WTC11 (cell line): ENCODE measurements at regions not wholly inside any gene's neighbourhood (a gene's known extent, or its start where the extent isn't known, plus 50 kb on each side); places are given as distances from the start of the nearest gene placed in this dataset.

Experiments used
- ATAC-seq: fragments of 200-7000 bp; cut with Tn5 transposase; 2 replicates; pipeline ENCODE4 v1.10.0; 2021; ENCODE audit warnings: mild to moderate bottlenecking, moderate library complexity
- CTCF ChIA-PET: fragments of 300-600 bp; sonication (Branson Sonifier 250); formaldehyde crosslinking; loops from one replicate; lab custom pipeline; 2021; ENCODE audit warnings: antibody characterized with exemption; lab: Charles Lee
- POLR2A ChIA-PET: fragments of 350-600 bp; sonication (Branson Sonifier 250); formaldehyde crosslinking; loops from one replicate; lab custom pipeline; 2021; ENCODE audit warnings: antibody characterized with exemption; lab: Charles Lee
- DNase-seq: peaks from one replicate; pipeline ENCODE4 v3.0.0; 2021; ENCODE audit warnings: low spot score
- H3K27ac Mint-ChIP-seq: 2 replicates; pipeline ENCODE4 v1.8.0; 2021; ENCODE audit warnings: mixed read lengths
- H3K27me3 Mint-ChIP-seq: 2 replicates; pipeline ENCODE4 v1.8.0; 2021; ENCODE audit warnings: low read depth, mild to moderate bottlenecking, moderate library complexity, mixed read lengths
- H3K36me3 Mint-ChIP-seq: 2 replicates; pipeline ENCODE4 v1.8.0; 2021; ENCODE audit warnings: mixed read lengths
- H3K4me1 Mint-ChIP-seq: 2 replicates; pipeline ENCODE4 v1.8.0; 2022; ENCODE audit warnings: mixed read lengths
- H3K4me3 Mint-ChIP-seq: 2 replicates; pipeline ENCODE4 v1.8.0; 2021; ENCODE audit warnings: mild to moderate bottlenecking, moderate library complexity, mixed read lengths
- H3K9me3 Mint-ChIP-seq: 2 replicates; pipeline ENCODE4 v1.8.0; 2021; ENCODE audit warnings: mixed read lengths
- E2F4 ChIP-seq: sonication (generic); formaldehyde crosslinking; IDR thresholded peaks from 2 replicates; pipeline ENCODE4 v1.8.1; 2022; ENCODE audit warnings: low read depth, mild to moderate bottlenecking, moderate library complexity, missing genetic modification reagents, borderline replicate concordance
- E2F5 ChIP-seq: sonication (generic); formaldehyde crosslinking; IDR thresholded peaks from 2 replicates; pipeline ENCODE4 v1.8.1; 2022; ENCODE audit warnings: mild to moderate bottlenecking, moderate library complexity, missing genetic modification reagents
- ELF4 ChIP-seq: sonication (generic); formaldehyde crosslinking; IDR thresholded peaks from 2 replicates; pipeline ENCODE4 v1.8.1; 2022; ENCODE audit warnings: low read depth, mild to moderate bottlenecking, moderate library complexity, missing genetic modification reagents
- HMGA2 ChIP-seq: fragments of 250-450 bp; sonication (Bioruptor Pico); IDR thresholded peaks from 2 replicates; pipeline ENCODE4 v1.4.0; 2021; ENCODE audit warnings: mild to moderate bottlenecking, moderate library complexity
- IRF1 ChIP-seq: sonication (generic); formaldehyde crosslinking; IDR thresholded peaks from 2 replicates; pipeline ENCODE4 v1.8.0; 2023; ENCODE audit warnings: missing genetic modification reagents
- IRF2 ChIP-seq: sonication (generic); formaldehyde crosslinking; IDR thresholded peaks from 2 replicates; pipeline ENCODE4 v1.8.0; 2022; ENCODE audit warnings: low read depth, missing genetic modification reagents, borderline replicate concordance
- NFATC4 ChIP-seq: fragments of 250-450 bp; sonication (Bioruptor Pico); IDR thresholded peaks from 2 replicates; pipeline ENCODE4 v1.9.0; 2021; ENCODE audit warnings: mild to moderate bottlenecking
- NFE2L1 ChIP-seq: sonication (generic); formaldehyde crosslinking; IDR thresholded peaks from 2 replicates; pipeline ENCODE4 v1.8.1; 2023; ENCODE audit warnings: missing genetic modification reagents
- NR1H2 ChIP-seq: sonication (generic); formaldehyde crosslinking; IDR thresholded peaks from 2 replicates; pipeline ENCODE4 v1.9.0; 2021; ENCODE audit warnings: mild to moderate bottlenecking, moderate library complexity, missing genetic modification reagents
- SP1 ChIP-seq: sonication (generic); formaldehyde crosslinking; conservative IDR thresholded peaks from 2 replicates; pipeline ENCODE4 v1.8.1; 2022; ENCODE audit warnings: missing genetic modification reagents
- TCF7 ChIP-seq: sonication (generic); formaldehyde crosslinking; IDR thresholded peaks from 2 replicates; pipeline ENCODE4 v1.8.0; 2022; ENCODE audit warnings: mild to moderate bottlenecking, low read depth, missing genetic modification reagents, moderate library complexity
- TEAD4 ChIP-seq: sonication (generic); formaldehyde crosslinking; IDR thresholded peaks from 2 replicates; pipeline ENCODE4 v1.8.0; 2022; ENCODE audit warnings: mild to moderate bottlenecking, missing genetic modification reagents
- ZNF121 ChIP-seq: sonication (generic); formaldehyde crosslinking; IDR thresholded peaks from 2 replicates; pipeline ENCODE4 v1.8.0; 2023; ENCODE audit warnings: missing genetic modification reagents
- ZNF219 ChIP-seq: sonication (generic); formaldehyde crosslinking; IDR thresholded peaks from 2 replicates; pipeline ENCODE4 v1.8.0; 2023; ENCODE audit warnings: missing genetic modification reagents, mild to moderate bottlenecking, borderline replicate concordance
- ZNF263 ChIP-seq: sonication (generic); formaldehyde crosslinking; IDR thresholded peaks from 2 replicates; pipeline ENCODE4 v1.8.1; 2022; ENCODE audit warnings: low read depth, mild to moderate bottlenecking, moderate library complexity, missing genetic modification reagents
- ZNF281 ChIP-seq: sonication (generic); formaldehyde crosslinking; IDR thresholded peaks from 2 replicates; pipeline ENCODE4 v1.8.0; 2023; ENCODE audit warnings: mild to moderate bottlenecking, missing genetic modification reagents
- ZNF396 ChIP-seq: fragments of 250-450 bp; sonication (Bioruptor Pico); IDR thresholded peaks from 2 replicates; pipeline ENCODE4 v1.8.0; 2021; ENCODE audit warnings: mild to moderate bottlenecking, moderate library complexity, borderline replicate concordance
- TF ChIP-seq, protein P1 (sequence below): fragments of 250-450 bp; sonication (Bioruptor Pico); IDR thresholded peaks from 2 replicates; pipeline ENCODE4 v2.1.2; 2022; ENCODE audit warnings: mild to moderate bottlenecking, moderate library complexity
- TF ChIP-seq, protein P2 (sequence below): sonication (generic); formaldehyde crosslinking; IDR thresholded peaks from 2 replicates; pipeline ENCODE4 v1.8.1; 2023; ENCODE audit warnings: mild to moderate bottlenecking, missing genetic modification reagents, moderate library complexity
- TF ChIP-seq, protein P3 (sequence below): sonication (generic); formaldehyde crosslinking; IDR thresholded peaks from 2 replicates; pipeline ENCODE4 v1.8.1; 2023; ENCODE audit warnings: mild to moderate bottlenecking, missing genetic modification reagents
- TF ChIP-seq, protein P4 (sequence below): fragments of 250-450 bp; sonication (Bioruptor Pico); IDR thresholded peaks from 2 replicates; pipeline ENCODE4 v1.9.0; 2021; ENCODE audit warnings: mild to moderate bottlenecking

DNA sequence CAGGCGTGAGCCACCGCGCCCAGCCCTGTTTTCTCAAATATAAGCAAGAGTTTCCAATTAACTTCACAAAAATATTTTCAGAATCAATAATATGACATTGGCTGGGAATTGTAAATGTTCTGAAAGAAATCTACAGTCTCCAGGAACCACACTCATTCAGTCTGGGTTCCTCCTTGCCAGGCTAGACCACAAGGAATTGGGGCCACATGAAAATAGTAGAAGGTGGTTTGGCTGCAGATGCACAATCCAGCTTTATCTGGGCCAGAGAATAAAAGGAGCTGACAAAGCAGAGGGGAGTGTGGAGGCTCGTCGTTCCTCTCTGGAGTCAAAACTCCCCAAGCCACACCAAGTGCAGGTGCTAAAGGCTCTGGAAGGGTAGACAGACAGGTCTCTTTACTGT lies 92.0 kb upstream of the OSMR start:
- no peaks in the 10 kb centered on the region for H3K36me3 Mint-ChIP-seq
- no peak overlapping the region for H3K4me3 Mint-ChIP-seq
- H3K9me3 Mint-ChIP-seq, result no peaks in the 10 kb centered on the region
- ChIA-PET POLR2A (no interaction called here), CTCF (no interaction called here)
- no peak for DNase-seq
- ATAC-seq, result no peak
- H3K4me1 Mint-ChIP-seq, result no peaks in the 10 kb centered on the region; the same call in 1 of the 2 replicates
- no peak overlapping the region for H3K27ac Mint-ChIP-seq
- no peak for TF ChIP-seq ZNF263 (CRISPR knock-in tag)
- H3K27me3 Mint-ChIP-seq, result no peaks in the 10 kb centered on the region; the same call in 1 of the 2 replicates

DNA sequence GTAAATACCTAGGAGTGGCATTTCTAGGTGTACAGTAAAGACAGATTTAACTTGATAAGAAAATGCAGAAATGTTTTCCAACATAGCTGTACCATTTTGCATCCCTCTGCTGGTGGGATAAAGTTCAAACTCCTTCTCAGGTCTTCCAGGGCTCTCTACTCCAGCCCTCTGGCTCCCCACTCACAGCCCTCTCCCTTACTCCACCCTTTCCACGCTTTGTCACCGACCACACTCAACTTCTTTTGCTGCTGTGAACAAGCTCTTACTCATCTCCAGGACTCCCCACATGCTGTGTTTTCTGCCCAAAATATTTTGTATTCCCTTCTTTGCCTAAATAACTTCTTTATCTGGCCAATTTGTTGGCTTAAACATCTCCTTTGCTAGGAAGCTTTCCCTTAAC lies 90.6 kb upstream of the OSMR start:
- CTCF ChIA-PET, result interaction anchor here (1.0 to 1.6 kb wide), 2 partner anchors 55 to 313 kb away, joined by 3 to 4 read pairs; no protein-coding TSS in a partner anchor
- ATAC-seq (no peak), DNase-seq (no peak)
- H3K27ac Mint-ChIP-seq, result no peak overlapping the region
- H3K4me1 Mint-ChIP-seq, result no peaks in the 10 kb centered on the region; the same call in 1 of the 2 replicates
- H3K4me3 Mint-ChIP-seq, result no peak overlapping the region
- POLR2A ChIA-PET, result no interaction called here
- no peaks in the 10 kb centered on the region for H3K9me3 Mint-ChIP-seq
- H3K27me3 Mint-ChIP-seq, result no peaks in the 10 kb centered on the region; the same call in 1 of the 2 replicates
- H3K36me3 Mint-ChIP-seq, result no peaks in the 10 kb centered on the region
- TF ChIP-seq TEAD4 (no peak), HMGA2 (CRISPR knock-in tag) (no peak)
- TF ChIP-seq, protein P1, sequence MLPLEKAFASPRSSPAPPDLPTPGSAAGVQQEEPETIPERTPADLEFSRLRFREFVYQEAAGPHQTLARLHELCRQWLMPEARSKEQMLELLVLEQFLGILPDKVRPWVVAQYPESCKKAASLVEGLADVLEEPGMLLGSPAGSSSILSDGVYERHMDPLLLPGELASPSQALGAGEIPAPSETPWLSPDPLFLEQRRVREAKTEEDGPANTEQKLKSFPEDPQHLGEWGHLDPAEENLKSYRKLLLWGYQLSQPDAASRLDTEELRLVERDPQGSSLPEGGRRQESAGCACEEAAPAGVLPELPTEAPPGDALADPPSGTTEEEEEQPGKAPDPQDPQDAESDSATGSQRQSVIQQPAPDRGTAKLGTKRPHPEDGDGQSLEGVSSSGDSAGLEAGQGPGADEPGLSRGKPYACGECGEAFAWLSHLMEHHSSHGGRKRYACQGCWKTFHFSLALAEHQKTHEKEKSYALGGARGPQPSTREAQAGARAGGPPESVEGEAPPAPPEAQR (CRISPR knock-in tag), result no peak
- TF ChIP-seq, all 79 proteins: peak for 0

DNA sequence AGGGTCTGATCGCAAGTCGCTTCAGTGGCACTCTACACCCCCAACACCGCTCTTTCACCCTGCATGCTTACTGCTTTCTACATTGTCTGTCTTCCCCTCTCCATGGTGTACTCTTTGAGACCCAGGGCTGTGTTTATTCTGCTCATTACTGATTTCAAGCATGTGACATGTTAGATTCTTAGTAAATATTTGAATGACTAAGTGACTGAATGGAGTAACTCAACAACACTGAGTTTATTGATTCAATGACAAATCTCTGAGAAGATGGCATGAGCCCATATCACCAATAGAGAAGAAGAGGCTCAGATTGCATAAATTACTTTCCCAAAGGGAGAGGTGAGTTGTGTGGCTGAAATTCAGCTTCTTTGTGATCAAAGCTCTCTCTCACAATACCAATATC lies 89.7 kb upstream of the OSMR start:
- POLR2A ChIA-PET, result no interaction called here
- H3K4me3 Mint-ChIP-seq, result no peak overlapping the region
- no peaks in the 10 kb centered on the region for H3K4me1 Mint-ChIP-seq
- H3K27ac Mint-ChIP-seq, result no peak overlapping the region
- no peak for DNase-seq
- CTCF ChIA-PET, result no interaction called here
- no peaks in the 10 kb centered on the region for H3K36me3 Mint-ChIP-seq
- no peak for ATAC-seq
- TF ChIP-seq ZNF219 (CRISPR knock-in tag), result no peak
- no peak for TF ChIP-seq IRF1 (CRISPR knock-in tag)
- no peak for TF ChIP-seq ELF4 (CRISPR knock-in tag)
- no peak for TF ChIP-seq TCF7 (CRISPR knock-in tag)
- TF ChIP-seq IRF2 (CRISPR knock-in tag), result no peak
- TF ChIP-seq ZNF281 (CRISPR knock-in tag), result no peak
- TF ChIP-seq E2F5 (CRISPR knock-in tag), result no peak
- TF ChIP-seq NFE2L1 (CRISPR knock-in tag), result no peak
- TF ChIP-seq ZNF121 (CRISPR knock-in tag), result no peak
- no peak for TF ChIP-seq NR1H2
- no peak for TF ChIP-seq NFATC4
- TF ChIP-seq, protein P2, sequence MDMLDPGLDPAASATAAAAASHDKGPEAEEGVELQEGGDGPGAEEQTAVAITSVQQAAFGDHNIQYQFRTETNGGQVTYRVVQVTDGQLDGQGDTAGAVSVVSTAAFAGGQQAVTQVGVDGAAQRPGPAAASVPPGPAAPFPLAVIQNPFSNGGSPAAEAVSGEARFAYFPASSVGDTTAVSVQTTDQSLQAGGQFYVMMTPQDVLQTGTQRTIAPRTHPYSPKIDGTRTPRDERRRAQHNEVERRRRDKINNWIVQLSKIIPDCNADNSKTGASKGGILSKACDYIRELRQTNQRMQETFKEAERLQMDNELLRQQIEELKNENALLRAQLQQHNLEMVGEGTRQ, result no peak
- no peak for TF ChIP-seq SP1 (CRISPR knock-in tag)
- TF ChIP-seq E2F4 (CRISPR knock-in tag), result no peak
- TF ChIP-seq, protein P3, sequence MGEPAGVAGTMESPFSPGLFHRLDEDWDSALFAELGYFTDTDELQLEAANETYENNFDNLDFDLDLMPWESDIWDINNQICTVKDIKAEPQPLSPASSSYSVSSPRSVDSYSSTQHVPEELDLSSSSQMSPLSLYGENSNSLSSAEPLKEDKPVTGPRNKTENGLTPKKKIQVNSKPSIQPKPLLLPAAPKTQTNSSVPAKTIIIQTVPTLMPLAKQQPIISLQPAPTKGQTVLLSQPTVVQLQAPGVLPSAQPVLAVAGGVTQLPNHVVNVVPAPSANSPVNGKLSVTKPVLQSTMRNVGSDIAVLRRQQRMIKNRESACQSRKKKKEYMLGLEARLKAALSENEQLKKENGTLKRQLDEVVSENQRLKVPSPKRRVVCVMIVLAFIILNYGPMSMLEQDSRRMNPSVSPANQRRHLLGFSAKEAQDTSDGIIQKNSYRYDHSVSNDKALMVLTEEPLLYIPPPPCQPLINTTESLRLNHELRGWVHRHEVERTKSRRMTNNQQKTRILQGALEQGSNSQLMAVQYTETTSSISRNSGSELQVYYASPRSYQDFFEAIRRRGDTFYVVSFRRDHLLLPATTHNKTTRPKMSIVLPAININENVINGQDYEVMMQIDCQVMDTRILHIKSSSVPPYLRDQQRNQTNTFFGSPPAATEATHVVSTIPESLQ (CRISPR knock-in tag), result no peak
- TF ChIP-seq, protein P4, sequence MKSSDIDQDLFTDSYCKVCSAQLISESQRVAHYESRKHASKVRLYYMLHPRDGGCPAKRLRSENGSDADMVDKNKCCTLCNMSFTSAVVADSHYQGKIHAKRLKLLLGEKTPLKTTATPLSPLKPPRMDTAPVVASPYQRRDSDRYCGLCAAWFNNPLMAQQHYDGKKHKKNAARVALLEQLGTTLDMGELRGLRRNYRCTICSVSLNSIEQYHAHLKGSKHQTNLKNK (CRISPR knock-in tag), result no peak
- no peak for TF ChIP-seq ZNF263 (CRISPR knock-in tag)
- no peak for TF ChIP-seq ZNF396 (CRISPR knock-in tag)
- TF ChIP-seq TEAD4, result no peak
- TF ChIP-seq, all 79 proteins: peak for 0
- Mint-ChIP-seq H3K9me3 (no peaks in the 10 kb centered on the region), H3K27me3 (no peaks in the 10 kb centered on the region; the same call in 1 of the 2 replicates)
